Loucy (cell line): ENCODE measurements at regions not wholly inside any gene's neighbourhood (a gene's known extent, or its start where the extent isn't known, plus 50 kb on each side); places are given as distances from the start of the nearest gene placed in this dataset.

Source experiments
- CTCF ChIP-seq: fragments of 200-600 bp; sonication (generic); conservative IDR thresholded peaks from 2 replicates; pipeline ENCODE4 v1.5.1; 2014; ENCODE audit warnings: mild to moderate bottlenecking, antibody characterized with exemption, low read length
- EZH2phosphoT487 ChIP-seq: fragments of 200-600 bp; IDR thresholded peaks from 2 replicates; pipeline ENCODE4 v1.6.1; 2018; ENCODE audit warnings: antibody characterized with exemption, mild to moderate bottlenecking, moderate library complexity, borderline replicate concordance

GRCh38 chr11:80620867-80621266, 1180.0 kb upstream of the TENM4 start:
- TF ChIP-seq CTCF (no peak), EZH2phosphoT487 (no peak)
